MV-4-11 (cell line): ENCODE measurements at regions not wholly inside any gene's neighbourhood (a gene's known extent, or its start where the extent isn't known, plus 50 kb on each side); places are given as distances from the start of the nearest gene placed in this dataset.
A peak's percentile ranks its signal among the peaks of the same experiment; 100 is the strongest.

Source experiments
- DNase-seq: peaks from one replicate; lab custom pipeline; 2025; lab: John Stamatoyannopoulos, UW

DNA sequence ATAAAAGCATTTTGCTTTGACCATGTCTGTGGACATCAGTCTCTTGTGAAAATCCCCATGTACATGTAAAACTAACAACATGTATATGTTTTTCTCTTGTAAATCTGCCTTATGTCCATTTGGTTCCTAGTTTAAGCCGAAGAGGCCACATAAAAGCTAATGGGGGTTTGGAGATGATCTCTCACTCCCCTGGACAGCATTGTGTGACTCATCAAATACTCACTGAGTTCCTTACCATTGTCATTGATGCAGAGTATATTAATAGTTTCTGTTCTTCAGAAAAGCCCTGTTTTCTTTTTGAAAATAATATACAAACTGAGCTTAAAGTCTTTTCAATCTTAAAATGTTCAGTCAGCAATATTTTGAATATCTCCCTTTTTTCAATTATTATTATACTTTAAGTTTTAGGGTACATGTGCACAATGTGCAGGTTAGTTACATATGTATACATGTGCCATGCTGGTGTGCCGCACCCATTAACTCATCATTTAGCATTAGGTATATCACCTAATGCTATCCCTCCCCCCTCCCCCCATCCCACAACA lies 536.7 kb upstream of the HTR2A start:
- DNase-seq: no peak

DNA sequence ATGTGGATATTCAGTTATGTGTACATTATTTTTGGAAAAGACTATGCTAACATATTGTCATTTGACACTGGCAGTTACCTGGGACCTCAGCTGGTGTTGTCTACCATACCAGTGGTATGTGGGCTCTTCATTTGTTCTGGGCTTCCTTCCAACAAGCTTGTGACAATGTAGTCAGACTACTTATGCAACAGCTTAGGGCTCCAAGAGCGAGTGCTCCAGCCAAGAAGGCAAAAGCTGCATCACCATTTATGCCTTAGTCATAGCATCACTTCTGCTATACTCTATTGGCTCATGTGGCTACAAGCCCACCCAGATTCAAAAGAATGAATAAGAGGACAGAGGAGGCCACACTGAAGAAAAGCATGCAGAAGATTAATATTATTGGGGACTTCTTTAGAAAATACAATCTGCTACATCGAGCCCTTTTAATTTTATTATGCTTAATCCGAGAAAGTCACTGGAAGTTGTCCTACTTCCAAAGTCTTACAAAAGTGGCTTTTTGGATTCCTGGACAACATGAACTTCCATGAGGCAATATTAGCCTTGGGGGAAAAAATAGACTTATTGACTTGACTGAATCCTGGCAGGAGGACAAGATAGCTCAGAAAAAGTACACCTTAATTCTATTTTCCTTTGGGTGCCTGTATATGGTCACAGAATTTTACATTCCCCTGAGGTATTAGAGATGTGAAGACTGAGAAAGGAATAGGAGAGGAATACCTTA lies 529.4 kb upstream of the HTR2A start:
- peak; percentile 44 for DNase-seq

DNA sequence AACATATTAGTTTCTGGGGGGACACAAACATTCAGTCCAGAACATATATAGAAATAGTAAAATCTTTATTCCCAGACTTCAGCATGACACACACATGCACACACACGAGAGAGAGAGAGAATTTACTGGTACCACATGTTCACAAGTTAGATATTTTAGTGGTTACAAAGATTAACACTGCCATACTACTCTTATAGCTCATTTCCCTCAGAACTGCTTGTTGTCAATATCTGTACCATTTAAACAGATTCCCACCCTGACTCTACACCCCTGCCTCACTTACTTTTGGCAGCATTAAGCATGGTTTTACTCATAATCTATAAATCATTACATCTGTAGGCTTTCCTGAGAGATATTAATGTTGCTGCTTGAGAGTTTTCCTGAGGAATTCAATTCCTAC lies 524.7 kb upstream of the HTR2A start:
- DNase-seq: no peak

DNA sequence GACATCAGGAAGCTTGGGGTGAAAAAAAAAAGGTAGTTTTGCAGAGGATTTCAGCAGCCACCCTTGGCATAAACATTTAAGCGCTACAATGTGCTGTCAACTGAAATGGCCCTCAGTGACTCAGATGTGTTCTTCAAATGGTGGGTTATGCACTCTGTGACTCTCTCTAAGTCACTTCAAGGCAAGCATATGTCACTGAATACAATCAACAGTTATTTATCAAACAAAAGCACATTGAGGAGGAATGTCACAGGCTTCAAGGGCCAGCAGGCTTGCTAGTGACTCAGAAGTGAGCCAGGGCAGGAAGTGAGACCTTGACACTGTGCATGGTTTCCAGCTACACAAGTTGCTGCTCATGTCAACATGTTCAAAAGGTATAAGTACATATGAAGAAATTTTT lies 523.7 kb upstream of the HTR2A start:
- peak; percentile 2 for DNase-seq

DNA sequence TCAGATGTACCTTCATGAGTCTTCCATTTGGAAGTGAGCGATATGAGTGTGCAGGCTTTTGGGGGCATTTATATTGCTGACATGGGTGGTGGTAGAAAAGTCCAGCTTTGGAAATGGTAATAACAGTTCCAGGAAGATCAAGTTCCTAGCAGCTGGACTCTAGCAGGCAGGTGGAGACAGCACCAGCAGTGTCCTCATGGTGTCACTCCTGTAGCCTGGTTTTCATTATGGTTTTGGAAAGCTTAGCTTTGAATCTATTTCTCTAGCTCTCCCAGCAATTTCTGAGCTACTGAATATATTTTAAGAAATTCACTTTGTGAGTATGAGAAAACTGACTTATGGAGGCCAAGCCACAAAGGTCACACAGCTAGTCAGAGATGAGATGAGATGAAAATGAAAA lies 523.2 kb upstream of the HTR2A start:
- DNase-seq: no peak

DNA sequence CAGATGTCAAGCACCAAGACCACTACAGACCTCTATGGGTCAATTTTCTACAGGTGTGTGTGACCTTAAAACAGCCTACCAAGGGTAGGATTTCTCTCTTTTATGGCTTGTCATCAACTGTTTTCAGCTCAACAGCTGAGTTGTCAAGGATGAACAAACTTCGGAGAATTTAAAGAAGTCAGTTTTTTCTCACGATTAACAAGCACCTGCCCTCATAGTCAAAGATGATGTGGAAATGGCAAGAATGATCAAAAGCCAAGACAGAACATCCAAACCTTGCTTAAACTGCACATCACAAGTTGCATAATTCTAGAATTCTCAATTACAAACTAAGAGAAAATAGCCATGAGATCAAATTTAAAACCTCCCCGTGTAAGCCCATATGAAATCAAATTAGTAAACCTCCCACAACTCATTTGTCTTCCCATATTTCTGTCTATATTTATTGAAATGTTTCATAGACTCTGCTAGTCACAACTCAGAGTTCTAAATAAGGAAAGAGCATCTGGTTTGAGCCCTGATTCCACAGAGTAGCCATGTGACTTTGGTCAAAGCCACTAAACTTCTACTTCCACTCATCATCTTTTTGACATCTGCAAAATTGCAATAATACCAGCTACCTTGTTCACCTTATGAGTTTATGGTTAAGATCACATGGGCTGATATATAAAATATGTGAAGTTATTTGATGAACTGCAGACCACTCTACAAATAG lies 521.5 kb upstream of the HTR2A start:
- peak; percentile 10 for DNase-seq

DNA sequence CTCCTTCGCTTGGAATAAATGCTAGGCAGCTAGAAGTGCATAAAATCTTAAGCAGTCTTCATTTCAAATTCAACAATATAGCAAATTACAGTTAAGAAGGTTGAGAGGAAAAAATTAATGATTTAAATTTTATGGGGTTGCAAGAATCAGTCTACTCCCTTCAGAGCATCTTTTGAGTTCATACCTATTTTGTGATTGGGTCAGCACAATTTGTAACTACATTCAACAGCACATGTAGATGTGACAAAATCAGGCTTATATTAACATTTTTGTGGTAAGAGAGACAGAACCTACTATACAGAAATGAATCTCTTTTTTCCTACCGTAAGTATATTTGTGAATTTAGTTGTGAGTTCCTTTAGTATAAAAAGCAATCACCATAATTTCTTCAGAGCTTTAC lies 520.6 kb upstream of the HTR2A start:
- DNase-seq: no peak

DNA sequence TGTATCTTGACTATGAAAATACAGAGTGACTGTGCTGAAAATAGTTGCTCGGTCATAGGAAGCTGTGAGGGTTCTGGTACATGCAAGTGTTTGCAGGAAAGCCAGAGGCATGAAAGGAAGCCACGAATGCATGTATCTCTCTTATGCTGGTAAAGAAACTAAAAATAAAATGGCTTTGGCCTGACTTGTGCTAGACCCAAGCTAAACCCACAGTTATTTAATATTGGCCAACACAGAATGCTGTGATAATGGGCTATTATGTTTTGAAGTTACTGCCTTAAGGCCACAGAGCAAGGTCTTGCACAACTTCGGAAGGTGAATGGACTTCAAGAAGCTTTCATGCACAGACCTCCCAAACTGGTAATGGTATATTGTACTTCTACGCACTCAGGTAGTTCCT lies 518.2 kb upstream of the HTR2A start:
- no peak for DNase-seq

DNA sequence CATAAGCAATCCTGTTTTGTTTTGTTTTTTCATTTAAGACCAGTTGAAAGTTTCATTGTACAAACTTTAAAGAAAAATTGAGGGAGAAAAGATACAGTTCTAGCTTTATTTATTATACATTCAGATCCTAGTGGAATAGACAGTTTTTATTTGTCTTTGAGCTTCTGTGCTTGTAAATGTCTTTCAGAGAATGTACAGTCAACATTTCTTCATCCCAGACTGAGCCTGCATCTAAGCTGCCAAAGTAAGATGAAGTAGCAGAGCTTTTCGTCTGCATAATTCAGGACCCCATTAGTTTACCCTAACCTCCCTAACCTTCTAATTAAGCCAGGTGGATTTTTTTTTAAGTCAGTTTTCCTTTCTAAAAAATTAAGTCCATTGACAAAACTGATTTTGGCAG lies 516.7 kb upstream of the HTR2A start:
- no peak for DNase-seq

DNA sequence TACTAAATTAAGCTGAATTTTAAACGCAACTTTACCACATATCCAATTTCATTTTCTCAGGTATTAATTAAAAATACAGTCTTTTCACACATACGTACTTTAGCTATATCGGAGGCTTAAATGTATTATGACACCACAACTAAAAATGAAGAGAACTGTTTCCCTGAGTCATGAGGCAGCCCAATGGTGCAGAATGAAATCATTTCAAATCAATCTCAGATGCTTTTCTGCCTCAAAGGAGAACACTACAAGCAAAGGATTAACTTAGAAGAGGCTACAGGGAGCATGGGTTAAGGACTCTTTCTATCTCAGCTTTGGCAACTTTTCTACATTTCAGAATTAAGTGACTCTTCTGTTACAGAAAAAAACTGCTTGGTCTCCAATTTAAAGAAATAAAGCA lies 516.3 kb upstream of the HTR2A start:
- no peak for DNase-seq

DNA sequence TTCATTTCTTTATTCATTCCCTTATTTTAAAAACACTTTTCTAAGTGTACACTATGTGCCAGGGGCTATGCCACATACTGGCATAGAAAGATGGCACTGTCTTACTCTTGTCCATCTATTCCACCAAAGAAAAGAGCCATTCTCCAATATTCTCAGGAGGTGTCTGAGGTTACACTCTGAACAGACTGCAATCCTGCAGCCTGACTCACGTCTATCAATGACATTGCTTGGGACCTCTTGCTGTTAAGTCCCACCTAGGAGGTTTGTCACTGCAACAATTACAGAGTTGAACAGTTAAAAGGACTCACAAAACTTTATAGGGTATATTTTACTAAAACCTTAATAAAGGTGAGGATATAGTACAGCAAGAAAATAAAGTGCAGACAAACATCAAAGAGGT lies 512.9 kb upstream of the HTR2A start:
- no peak for DNase-seq

DNA sequence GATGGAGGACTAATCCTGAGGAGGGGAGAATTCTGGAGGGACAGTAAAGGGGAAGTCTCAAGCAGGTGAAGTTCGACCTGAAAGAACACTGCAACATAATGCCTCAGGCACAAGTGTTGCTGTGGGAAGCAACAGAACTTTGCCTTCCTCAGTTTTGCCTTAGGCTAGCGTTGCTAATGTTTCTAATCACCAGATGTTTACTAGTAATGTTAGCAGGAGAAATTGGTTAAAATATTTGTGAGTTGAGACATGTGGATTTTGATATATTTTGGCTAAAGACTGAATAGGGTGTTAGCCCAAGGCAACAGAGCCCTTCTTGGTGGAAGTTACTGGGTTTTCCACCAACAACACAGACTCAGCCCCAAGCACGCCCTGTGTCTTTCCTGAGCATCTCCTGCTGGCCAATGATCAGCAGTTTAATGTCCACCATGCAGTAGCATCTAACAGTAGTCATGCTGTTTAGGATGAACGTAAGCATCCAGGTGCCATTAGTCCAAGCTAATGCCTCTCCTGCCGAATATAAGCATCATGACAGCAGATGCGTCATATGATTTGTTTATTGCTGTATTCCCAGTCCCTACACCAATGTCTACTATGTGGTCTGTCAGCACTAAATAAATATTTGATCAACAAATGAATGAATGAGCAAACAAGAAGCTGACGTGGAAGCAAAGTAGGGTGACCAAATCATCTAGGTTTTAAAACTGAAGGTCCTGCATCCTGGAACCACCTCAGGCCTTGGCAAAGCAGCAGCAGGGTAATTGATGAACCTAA lies 511.9 kb upstream of the HTR2A start:
- no peak for DNase-seq

DNA sequence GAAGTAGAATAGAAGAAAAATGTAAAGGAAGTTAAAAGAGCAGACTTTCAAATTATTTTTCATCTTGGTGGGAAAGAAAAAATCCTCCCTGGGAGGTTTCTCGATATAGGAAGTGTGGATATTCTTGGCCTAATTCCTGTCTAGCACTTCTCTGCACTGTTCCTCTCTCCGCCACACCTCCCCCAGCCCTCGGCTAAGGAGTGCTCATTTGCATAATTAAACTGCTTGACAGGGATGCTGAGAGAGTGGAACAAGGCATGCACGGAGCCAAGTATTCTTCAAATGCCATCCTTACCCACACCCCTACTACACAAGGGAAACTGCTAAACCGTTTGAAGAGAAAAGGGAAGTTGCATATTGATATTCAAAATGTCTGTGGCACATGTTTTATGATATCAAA lies 511.0 kb upstream of the HTR2A start:
- peak; percentile 20 for DNase-seq

DNA sequence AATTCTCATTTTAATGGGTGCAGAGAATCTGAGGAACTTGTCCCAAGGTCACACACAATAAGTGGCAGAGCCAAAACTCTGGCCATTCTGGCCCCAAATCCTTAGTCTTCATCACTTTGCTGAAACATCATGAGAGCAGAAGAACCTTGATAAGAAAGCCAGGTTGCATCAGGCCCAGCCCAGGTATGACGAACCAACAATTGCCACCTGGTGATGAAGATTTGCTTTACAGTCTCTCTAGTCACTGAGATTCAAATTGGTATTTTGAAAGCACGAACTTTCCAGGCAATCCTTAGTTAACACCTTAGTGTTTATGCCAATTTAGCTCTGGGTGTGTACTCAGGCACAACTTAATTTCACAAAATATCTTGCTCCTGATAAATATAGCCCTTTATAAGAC lies 502.7 kb upstream of the HTR2A start:
- no peak for DNase-seq

DNA sequence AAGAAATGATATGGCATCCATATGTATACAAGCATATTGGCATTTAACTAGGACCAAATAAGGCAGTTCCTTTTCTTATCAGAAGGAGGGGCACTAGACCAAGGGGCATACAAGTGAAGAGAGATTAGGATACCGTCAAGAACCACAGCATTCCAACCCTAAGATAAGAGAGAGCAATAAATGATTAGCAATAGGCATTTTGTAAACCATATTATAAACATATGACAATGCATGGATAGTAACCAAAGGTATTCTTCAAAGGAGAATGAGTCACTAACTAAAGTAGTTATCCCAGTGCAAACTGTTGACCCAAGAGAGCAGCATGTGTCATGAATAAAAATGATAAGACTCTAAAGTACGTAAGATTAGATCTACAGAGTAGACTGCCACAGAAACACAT lies 500.9 kb upstream of the HTR2A start:
- no peak for DNase-seq

DNA sequence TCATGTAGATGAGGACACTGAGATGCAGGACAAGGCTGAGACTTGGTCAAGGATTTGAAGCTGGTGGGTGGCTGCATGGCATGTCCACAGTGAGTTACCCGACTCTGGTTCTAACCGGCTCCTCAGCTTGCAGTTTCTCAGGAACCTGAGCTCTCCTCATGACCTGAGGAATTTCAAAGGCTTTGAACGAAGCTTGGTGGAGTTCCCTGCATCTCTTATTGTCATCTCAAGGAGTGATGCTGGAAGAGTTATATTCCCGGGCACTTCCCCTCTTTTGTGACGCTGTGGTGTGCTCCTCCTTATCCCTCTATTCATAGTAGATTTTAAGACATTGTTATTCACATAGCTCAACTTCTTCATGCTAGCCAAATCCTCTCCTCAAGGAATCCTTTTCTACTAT lies 500.1 kb upstream of the HTR2A start:
- DNase-seq: no peak

DNA sequence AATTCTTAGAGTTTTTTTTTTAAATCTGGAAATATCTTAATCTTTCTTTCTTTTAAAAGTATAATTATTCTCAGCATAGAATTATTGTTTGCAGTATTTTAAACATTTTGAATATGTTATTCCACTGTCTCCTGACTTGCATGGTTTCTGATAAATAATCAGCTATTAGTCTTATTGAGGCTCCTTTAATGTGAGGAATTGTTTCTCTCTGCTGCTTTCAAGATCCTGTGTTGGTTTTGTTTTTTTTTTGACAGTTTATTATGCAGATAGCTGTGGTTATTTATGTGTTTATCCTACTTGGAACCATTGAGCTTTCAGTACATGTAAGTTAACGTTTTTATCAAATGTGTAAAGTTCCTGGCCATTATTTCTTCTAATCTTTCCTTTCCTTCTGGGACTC lies 477.9 kb upstream of the HTR2A start:
- no peak for DNase-seq

DNA sequence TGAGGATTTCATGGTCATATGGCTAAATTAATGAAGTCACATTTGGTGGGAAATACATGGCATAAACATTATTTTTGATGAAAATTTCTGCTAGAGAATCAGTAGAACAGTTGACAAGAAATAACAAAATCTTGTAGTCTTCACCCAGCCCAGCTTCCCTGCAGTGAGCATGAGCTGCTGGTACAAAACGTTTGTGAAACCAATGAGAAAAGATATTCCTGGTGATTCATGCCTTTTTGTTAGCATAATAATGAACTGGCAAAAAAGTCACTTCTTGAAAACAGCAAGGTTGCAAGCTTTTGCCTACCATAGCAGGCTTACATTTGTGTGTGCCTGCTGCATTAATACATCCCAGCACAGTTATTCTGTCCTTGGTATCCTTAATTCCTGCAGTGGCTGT lies 475.9 kb upstream of the HTR2A start:
- DNase-seq: no peak

DNA sequence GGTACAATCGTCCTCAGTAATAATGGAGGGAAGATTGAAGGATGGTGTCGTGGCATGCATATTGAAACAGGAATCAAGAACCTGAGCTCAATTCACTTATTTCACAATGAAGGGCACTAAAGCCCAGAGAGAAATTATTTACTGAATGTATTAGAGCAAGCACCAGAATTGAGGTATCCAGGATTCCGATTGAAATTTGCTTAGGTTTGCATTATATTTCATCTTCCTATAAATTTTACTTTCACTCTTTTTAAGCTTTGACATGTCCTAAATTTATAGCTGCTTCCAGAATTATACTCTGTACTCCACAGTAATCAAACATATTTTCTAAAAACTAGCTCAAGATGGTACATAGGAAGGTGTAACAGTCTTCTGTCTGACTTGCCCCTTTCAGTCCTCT lies 454.9 kb upstream of the HTR2A start:
- DNase-seq: no peak

DNA sequence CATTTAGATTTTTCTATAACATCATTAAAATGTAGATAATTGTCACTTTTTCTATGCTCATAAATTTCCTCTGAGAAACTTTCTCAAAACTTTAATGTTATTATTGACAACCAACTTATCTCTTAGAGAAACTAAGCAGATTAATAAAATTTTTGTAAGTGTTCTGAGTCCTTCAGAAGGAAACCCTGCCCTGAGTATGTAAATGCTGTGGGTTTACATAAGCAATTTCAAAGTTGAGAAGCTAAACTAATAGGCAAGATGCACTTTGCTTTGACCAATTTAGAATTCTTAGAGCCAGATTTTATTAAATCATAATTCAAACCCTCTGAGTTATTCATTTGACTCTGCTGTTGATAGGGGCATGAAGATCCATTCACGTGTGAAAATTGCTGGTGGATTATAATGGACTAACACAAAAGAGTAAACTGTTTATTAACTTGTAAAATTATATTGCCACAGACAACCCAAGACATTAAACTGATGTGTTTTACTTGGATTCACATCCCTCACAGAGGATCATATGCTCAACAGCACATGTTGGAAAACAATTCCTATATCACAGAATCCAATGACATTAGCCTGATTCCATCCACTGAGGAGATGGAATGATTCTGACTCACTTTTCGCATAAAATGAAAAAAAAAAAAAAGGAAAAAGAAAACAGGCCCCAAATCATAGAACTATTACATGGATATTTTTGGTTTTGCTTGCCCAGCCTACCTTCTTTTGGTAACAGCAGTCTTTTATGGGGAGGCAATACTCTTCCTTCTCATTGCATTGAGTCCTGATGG lies 453.7 kb upstream of the HTR2A start:
- no peak for DNase-seq

DNA sequence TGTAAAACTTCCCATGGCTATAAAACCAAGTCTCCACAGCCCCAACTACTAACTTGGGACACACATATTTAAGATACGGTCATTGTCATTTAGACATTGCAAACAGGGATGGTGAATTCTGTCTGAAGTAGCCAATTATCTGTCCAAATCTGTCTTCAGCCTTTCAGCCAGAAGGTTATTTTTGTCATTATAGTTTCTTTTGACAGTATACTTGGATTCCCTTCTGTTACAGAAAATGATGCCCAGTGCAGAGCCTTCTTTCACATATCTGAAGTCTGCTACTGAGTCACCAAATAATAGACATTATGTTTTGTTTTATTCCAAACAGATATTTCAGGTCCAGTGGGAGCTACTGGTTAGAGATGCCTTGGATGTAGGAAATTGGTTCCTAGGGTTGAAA lies 452.4 kb upstream of the HTR2A start:
- DNase-seq: no peak
